ENCODE measurements at regions not wholly inside any gene's neighbourhood (a gene's known extent, or its start where the extent isn't known, plus 50 kb on each side); places are given as distances from the start of the nearest gene placed in this dataset.

DNA sequence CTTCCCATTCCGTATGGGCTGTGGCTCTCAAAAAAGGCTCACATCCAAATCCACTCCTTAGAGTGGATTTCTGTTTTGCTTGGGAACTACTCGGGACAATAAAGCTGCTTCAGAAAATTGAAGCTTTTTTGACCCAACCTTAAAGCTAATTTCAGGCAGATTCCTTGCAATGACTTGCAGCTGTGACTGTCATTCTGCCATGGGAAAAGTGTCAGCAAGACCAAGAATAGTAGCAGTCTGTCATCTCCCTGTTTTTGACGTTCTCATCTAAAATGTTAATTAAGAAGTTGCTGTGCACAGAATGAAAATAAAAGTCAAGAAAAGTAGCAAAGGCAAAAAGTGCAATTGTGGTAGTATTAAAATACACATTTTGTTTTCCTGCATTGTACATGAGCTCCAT lies 304.7 kb downstream of the COG6 start:
- H3K27ac Mint-ChIP-seq (ENCODE audit: unreplicated experiment), result no peak overlapping the region
- BruUV-seq (replicated peaks), result no TSS peak
- ChIA-PET POLR2A (no interaction called here), CTCF (interaction anchor here (1.6 kb wide), 1 partner anchor 17 kb away, joined by 4 read pairs; no protein-coding TSS in a partner anchor)
- TF ChIP-seq, protein P1, sequence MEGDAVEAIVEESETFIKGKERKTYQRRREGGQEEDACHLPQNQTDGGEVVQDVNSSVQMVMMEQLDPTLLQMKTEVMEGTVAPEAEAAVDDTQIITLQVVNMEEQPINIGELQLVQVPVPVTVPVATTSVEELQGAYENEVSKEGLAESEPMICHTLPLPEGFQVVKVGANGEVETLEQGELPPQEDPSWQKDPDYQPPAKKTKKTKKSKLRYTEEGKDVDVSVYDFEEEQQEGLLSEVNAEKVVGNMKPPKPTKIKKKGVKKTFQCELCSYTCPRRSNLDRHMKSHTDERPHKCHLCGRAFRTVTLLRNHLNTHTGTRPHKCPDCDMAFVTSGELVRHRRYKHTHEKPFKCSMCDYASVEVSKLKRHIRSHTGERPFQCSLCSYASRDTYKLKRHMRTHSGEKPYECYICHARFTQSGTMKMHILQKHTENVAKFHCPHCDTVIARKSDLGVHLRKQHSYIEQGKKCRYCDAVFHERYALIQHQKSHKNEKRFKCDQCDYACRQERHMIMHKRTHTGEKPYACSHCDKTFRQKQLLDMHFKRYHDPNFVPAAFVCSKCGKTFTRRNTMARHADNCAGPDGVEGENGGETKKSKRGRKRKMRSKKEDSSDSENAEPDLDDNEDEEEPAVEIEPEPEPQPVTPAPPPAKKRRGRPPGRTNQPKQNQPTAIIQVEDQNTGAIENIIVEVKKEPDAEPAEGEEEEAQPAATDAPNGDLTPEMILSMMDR (IDR thresholded peaks at IDR 0.05; ENCODE audit: insufficient read depth in 1 of 2, low read depth in 1 of 2, low read length in 1 of 2, severe bottlenecking in 1 of 2, unreplicated experiment in 1 of 2), result no peak
- no peaks in the 10 kb centered on the region for H3K4me1 Mint-ChIP-seq (ENCODE audit: low read depth, unreplicated experiment)
- no peak overlapping the region for H3K4me3 Mint-ChIP-seq (ENCODE audit: unreplicated experiment)
- H3K27me3 ChIP-seq (replicated peaks; ENCODE audit: control insufficient read depth, insufficient read depth, low read length), result no peaks in the 10 kb centered on the region
- no peaks in the 10 kb centered on the region for H3K27me3 Mint-ChIP-seq (ENCODE audit: insufficient read depth, unreplicated experiment)
- peaks cover 17% of the 10 kb centered on the region for H3K4me1 ChIP-seq
- no peaks in the 10 kb centered on the region for H3K9me3 Mint-ChIP-seq (ENCODE audit: unreplicated experiment)
- H3K36me3 Mint-ChIP-seq (ENCODE audit: insufficient read depth, unreplicated experiment), result no peaks in the 10 kb centered on the region
- H3K36me3 ChIP-seq (ENCODE audit: control insufficient read depth, insufficient read depth, low read length), result no peaks in the 10 kb centered on the region
- no peak for DNase-seq
- H3K9me3 ChIP-seq, result no peaks in the 10 kb centered on the region
- intact Hi-C loops (cut with micrococcal nuclease; ENCODE audit: unreplicated experiment), result no loop called here
- H3K4me3 ChIP-seq (ENCODE audit: low read depth, low read length), result no peak overlapping the region

DNA sequence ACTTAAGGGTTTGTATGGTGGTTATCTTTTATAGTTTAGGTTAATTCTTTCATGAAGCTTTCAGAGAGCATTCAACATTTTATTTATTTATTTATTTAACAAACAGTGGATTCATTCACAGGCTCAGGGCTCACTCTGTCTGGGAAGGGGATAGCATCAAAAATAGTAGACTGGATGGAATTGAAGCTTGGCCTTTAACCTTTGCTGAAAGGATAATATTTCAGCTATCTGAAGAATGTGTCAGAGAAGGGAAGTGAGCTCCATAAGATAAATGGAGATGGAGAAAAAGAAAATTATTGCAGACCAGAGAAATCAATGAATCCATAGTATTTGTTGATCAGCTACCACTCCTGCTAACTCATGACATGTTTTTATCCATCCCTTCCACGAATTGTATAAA lies 305.6 kb downstream of the COG6 start:
- Mint-ChIP-seq H3K27ac (ENCODE audit: unreplicated experiment) (no peak overlapping the region), H3K9me3 (ENCODE audit: unreplicated experiment) (no peaks in the 10 kb centered on the region), H3K4me1 (ENCODE audit: low read depth, unreplicated experiment) (no peaks in the 10 kb centered on the region), H3K4me3 (ENCODE audit: unreplicated experiment) (no peak overlapping the region), H3K27me3 (ENCODE audit: insufficient read depth, unreplicated experiment) (no peaks in the 10 kb centered on the region), H3K36me3 (ENCODE audit: insufficient read depth, unreplicated experiment) (no peaks in the 10 kb centered on the region)
- ChIA-PET CTCF (interaction anchor here (1.6 kb wide), 1 partner anchor 18 kb away, joined by 4 read pairs; no protein-coding TSS in a partner anchor), POLR2A (no interaction called here)
- TF ChIP-seq, protein P1 (IDR thresholded peaks at IDR 0.05; ENCODE audit: insufficient read depth in 1 of 2, low read depth in 1 of 2, low read length in 1 of 2, severe bottlenecking in 1 of 2, unreplicated experiment in 1 of 2), result no peak
- no TSS peak for BruUV-seq (replicated peaks)
- Histone ChIP-seq H3K9me3 (no peaks in the 10 kb centered on the region), H3K36me3 (ENCODE audit: control insufficient read depth, insufficient read depth, low read length) (no peaks in the 10 kb centered on the region), H3K27me3 (replicated peaks; ENCODE audit: control insufficient read depth, insufficient read depth, low read length) (no peaks in the 10 kb centered on the region), H3K4me3 (ENCODE audit: low read depth, low read length) (no peak overlapping the region), H3K4me1 (peaks cover 17% of the 10 kb centered on the region)
- DNase-seq, result peak in 1 of 2 experiments; percentile 11
- intact Hi-C loops (cut with micrococcal nuclease; ENCODE audit: unreplicated experiment), result no loop called here

DNA sequence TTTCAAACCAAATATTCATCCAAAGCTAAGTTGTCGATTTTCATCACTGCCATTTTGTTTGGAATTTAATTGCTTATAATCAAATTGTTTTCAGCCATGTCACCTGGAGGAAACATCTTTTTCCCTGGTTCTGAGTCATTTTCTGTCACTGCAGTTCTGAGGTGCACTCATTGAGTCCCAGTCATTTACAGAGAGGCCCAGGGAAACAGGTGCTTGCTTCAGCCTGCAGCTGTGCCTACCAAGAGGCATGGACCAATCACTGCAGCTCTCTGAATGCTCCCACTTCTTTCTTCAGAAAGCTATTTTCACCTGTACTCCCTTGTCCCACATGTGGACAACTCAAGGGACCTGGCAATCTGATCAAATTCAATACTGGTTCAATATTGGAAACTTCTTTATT lies 308.1 kb downstream of the COG6 start:
- Mint-ChIP-seq H3K9me3 (ENCODE audit: unreplicated experiment) (peaks cover 9% of the 10 kb centered on the region), H3K27me3 (ENCODE audit: insufficient read depth, unreplicated experiment) (peaks cover 10% of the 10 kb centered on the region), H3K4me3 (ENCODE audit: unreplicated experiment) (no peak overlapping the region), H3K4me1 (ENCODE audit: low read depth, unreplicated experiment) (no peaks in the 10 kb centered on the region), H3K36me3 (ENCODE audit: insufficient read depth, unreplicated experiment) (no peaks in the 10 kb centered on the region), H3K27ac (ENCODE audit: unreplicated experiment) (no peak overlapping the region)
- H3K9me3 ChIP-seq, result no peaks in the 10 kb centered on the region
- H3K4me1 ChIP-seq, result peaks cover 17% of the 10 kb centered on the region
- DNase-seq, result no peak
- H3K36me3 ChIP-seq (ENCODE audit: control insufficient read depth, insufficient read depth, low read length), result no peaks in the 10 kb centered on the region
- POLR2A ChIA-PET, result no interaction called here
- TF ChIP-seq, protein P1 (IDR thresholded peaks at IDR 0.05; ENCODE audit: insufficient read depth in 1 of 2, low read depth in 1 of 2, low read length in 1 of 2, severe bottlenecking in 1 of 2, unreplicated experiment in 1 of 2), result no peak
- no TSS peak for BruUV-seq (replicated peaks)
- H3K27me3 ChIP-seq (replicated peaks; ENCODE audit: control insufficient read depth, insufficient read depth, low read length), result no peaks in the 10 kb centered on the region
- no peak overlapping the region for H3K4me3 ChIP-seq (ENCODE audit: low read depth, low read length)
- CTCF ChIA-PET, result no interaction called here
- intact Hi-C loops (cut with micrococcal nuclease; ENCODE audit: unreplicated experiment), result no loop called here

Data from Caco-2 (cell line).